AG09309 (cell line): ENCODE measurements at regions not wholly inside any gene's neighbourhood (a gene's known extent, or its start where the extent isn't known, plus 50 kb on each side); places are given as distances from the start of the nearest gene placed in this dataset.

Source experiments
- DNase-seq: peaks from one replicate; pipeline ENCODE4 v3.0.0-alpha.2; 2010; ENCODE audit warnings: low read depth
- H3K4me3 ChIP-seq: 2 replicates; pipeline ENCODE4 v1.5.1; 2011; ENCODE audit warnings: mild to moderate bottlenecking, low read depth, low read length, moderate library complexity; ENCODE audit not compliant: control insufficient read depth
- TF ChIP-seq, protein P1 (sequence below): IDR thresholded peaks from 2 replicates; pipeline ENCODE4 v1.5.1; 2011; ENCODE audit warnings: mild to moderate bottlenecking, low read depth, low read length, inconsistent platforms; ENCODE audit not compliant: insufficient read depth, control insufficient read depth; ENCODE audit errors: missing control alignments

DNA sequence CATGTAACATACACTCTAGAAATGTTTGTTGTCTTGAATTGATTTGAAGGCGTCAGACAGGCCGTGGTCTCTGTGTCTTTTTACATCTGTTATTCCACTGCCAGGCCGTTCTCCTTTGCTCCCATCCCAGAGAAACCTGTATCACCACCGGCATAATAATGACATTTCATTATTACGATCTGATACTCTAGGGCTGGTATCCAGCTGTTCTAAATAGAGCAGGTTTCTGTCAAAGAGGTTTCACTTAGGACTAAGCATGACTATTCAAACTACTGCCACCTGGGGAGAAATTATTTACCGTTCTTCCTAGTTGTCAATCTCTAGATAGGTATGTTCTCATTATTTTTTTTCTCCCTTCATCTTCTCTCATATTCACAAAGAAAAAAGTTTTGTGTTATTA lies 1016.2 kb upstream of the EEF2KMT start:
- TF ChIP-seq, protein P1, sequence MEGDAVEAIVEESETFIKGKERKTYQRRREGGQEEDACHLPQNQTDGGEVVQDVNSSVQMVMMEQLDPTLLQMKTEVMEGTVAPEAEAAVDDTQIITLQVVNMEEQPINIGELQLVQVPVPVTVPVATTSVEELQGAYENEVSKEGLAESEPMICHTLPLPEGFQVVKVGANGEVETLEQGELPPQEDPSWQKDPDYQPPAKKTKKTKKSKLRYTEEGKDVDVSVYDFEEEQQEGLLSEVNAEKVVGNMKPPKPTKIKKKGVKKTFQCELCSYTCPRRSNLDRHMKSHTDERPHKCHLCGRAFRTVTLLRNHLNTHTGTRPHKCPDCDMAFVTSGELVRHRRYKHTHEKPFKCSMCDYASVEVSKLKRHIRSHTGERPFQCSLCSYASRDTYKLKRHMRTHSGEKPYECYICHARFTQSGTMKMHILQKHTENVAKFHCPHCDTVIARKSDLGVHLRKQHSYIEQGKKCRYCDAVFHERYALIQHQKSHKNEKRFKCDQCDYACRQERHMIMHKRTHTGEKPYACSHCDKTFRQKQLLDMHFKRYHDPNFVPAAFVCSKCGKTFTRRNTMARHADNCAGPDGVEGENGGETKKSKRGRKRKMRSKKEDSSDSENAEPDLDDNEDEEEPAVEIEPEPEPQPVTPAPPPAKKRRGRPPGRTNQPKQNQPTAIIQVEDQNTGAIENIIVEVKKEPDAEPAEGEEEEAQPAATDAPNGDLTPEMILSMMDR = no peak
- H3K4me3 ChIP-seq = no peak overlapping the region
- no peak for DNase-seq

DNA sequence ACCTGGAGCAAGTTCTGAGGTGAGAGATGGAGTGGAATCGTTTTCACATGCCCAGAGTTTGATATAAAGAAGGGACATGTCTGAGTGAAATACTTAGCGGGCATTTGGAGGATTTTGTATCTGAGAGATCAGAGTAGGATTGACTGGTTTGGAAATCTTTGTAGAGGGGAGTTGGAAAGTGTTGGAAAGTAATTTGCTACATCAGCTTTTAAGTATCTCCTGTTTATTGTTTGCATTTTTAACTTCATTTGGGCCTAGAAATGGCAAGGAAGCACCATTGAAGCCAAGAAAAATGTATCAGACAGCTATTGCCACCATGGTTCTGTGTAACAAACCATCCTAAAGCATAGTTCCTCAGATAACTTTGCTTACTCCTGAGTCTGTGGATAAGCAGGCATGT lies 1015.1 kb upstream of the EEF2KMT start:
- TF ChIP-seq, protein P1 = no peak
- no peak for DNase-seq
- H3K4me3 ChIP-seq = no peak overlapping the region

DNA sequence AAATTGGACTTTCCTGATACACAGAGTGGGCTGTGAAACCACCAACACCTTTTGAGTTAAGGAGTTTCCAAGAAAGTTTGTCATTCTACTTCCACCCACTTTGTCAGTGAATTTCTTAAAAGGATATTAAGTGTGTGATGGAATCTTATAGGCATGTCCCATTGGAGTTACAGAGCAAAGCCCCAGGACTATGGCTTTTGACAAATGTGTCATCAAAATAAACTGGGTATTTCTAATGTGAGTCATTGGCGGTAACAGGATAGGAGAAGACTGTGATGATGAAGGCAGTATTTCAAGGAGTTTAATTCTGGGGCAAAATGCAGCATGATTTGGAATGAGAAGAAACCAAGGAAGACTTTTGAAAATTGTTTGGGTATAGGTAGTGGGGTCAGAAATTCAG lies 1013.8 kb upstream of the EEF2KMT start:
- TF ChIP-seq, protein P1 = no peak
- DNase-seq = no peak
- H3K4me3 ChIP-seq = no peak overlapping the region

DNA sequence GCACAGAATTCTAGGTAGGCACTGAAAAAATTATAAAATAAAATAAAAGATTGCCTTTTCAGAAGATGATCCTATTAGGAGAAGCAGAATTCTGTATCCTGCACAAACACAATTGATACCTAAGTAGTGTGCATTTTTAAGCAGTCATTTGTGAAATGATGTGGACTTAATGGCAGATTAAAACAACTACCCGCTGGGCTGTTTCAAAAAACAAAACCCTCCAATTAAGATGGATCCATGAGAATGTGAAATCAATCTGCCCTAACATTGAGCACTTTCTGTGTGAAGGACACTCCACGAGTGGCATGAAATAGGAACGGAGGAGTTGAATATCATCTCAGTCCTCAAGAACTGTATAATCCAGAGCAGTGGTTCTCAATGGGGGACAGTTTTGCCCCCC lies 1012.8 kb upstream of the EEF2KMT start:
- no peak overlapping the region for H3K4me3 ChIP-seq
- TF ChIP-seq, protein P1 = no peak
- no peak for DNase-seq

DNA sequence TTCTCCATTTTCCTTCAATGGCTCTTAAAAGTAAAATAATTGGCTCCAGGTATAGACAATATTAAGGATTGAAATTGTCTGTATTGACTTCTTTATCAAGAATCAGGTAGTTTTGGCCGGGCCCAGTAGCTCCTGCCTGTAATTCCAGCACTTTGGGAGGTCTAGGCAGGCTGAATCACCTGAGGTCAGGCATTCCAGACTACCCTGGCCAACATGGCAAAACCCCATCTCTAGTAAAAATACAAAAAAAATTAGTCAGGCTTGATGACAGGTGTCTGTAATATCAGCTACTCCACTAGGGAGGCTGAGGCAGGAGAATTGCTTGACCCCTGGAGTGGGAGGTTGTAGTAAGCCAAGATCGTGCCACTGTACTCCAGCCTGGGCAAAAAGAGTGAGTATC lies 1008.5 kb upstream of the EEF2KMT start:
- H3K4me3 ChIP-seq = no peak overlapping the region
- DNase-seq = no peak
- TF ChIP-seq, protein P1 = no peak

DNA sequence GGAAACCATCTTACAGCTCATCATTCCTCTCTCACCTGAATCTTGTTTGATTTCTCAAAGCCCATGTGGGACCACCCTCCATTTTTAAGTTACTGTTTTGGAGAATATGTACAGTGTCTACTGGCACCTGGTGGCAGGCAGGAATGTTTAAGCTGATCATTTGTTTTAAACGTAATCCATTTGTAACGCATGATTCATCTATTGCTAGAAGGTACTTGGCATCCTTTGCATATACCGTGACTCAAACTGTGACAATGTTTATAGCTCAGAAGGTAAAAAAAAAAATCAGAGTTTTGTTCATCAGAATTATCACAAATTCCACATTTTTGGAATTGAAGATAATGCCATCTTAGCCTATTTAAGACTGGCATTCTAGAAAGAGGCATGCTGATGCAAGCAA lies 1007.5 kb upstream of the EEF2KMT start:
- DNase-seq = no peak
- H3K4me3 ChIP-seq = no peak overlapping the region
- TF ChIP-seq, protein P1 = no peak

DNA sequence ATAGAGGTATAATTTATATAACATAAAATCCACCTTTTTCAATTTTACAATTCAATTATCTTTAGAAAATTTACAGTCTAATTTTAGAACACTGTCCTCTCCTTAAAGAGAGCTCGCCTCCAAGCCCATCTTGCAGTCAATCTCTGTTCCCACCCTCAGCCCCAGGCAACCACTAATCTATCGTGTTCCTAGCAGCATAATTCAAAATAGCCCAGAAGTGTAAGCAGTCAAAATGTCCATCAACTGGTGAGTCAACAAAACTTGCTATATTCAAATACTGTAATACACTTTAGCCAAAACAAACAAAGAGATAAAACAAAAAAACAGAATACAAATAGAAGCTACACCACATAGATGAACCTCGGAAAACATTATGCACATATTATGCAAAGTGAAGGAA lies 1006.8 kb upstream of the EEF2KMT start:
- no peak overlapping the region for H3K4me3 ChIP-seq
- no peak for DNase-seq
- TF ChIP-seq, protein P1 = no peak
